HG03108 (cell line): ENCODE measurements at regions not wholly inside any gene's neighbourhood (a gene's known extent, or its start where the extent isn't known, plus 50 kb on each side); places are given as distances from the start of the nearest gene placed in this dataset.

ENCODE experiments used
- ATAC-seq: cut with Tn5 transposase; IDR thresholded peaks from one replicate; pipeline ENCODE4 v1.9.1; 2021; ENCODE audit warnings: moderate library complexity; ENCODE audit not compliant: unreplicated experiment

DNA sequence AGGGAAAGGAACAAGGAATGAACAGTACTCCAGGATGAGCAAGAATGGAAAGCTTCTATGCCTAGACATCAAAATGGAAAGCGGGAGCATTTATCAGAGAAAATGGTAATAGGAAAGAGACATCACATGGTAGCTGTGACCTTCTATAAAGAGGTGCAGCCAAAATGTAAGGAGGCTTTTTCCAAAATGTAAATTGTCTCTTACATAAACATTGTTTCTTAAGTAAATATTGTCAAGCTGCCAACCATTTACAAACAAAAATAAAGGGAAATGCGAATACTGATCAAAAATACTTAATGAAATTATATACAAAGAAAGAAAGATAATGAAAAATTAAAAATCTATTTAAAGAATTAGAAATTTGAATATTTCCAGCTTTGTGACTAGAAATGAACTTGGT lies 55.0 kb upstream of the RASGEF1B start:
- no peak for ATAC-seq

DNA sequence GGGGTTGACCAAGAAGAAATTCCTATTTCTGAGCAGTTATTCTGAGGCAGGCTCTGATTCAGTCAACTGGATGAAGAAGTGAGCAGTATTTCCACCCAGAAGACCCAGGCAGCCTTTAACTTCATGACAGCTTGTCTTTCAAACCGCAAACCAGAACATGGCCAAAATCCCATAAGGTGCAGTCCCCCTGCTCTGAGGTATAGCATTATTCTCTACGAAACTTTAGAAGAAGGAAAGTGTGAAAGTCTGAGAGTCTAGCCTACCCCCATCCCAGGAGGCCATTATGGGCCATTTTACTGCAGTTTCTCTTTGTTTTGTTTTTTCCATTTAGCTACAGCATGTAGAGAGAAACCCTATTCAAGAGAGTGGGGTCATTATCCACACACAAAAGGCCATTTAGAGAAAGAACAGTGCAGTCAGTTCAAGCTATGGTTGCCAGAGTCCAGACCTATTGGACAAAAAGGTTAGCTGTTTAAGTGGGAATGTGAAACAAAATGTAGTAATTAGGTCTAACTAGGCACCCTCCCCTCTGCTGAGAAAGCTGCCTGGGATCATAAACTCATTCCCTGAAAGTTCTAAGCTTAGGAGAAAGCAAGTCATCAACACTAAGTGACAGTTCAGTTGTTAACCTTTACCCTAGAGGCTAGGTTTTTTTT lies 52.1 kb upstream of the RASGEF1B start:
- peak; percentile 58 for ATAC-seq

DNA sequence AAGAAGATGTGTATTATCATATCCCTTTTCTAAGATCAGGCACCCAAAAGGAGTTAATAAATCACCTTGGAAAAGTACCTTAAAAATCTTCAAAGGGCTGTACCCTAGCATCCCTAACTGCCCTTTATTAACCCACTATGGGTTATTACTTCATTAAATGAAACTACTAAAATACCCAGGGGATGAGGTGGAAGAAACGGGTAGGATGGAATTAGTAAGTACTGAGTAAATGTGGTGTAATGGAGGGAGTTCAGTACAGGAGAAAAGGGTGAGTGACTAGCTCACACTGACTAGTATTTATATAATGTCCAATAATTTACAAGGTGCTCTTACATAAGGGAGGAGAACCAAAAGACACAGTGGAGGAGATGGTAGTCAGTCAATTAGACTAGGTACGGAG lies 51.0 kb upstream of the RASGEF1B start:
- ATAC-seq, result no peak

DNA sequence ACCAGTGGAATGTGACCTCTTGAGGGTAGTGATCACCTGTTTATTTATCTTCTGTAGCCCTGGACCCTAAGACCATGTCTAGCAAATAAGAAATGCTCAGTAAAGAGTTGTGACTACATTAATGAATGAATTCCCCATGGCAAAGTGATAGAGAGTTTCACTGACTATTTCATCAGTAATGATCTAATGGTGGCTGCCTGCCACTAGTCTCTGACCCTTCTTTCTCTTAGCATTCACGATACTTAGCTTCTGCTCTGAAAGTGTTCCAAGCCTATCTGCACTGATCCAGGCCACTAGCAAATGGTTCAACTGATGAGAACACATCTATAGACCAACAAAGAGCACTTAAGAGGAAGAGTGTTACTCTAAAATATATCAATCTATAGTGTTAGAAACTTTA lies 50.0 kb upstream of the RASGEF1B start:
- ATAC-seq, result no peak
